Neural cell (in vitro differentiated cells): ENCODE measurements at regions not wholly inside any gene's neighbourhood (a gene's known extent, or its start where the extent isn't known, plus 50 kb on each side); places are given as distances from the start of the nearest gene placed in this dataset.

Source experiments
- H2AFZ ChIP-seq: fragments of 200-600, 300-800 bp; sonication (generic), shearing (Covaris generic); 2 replicates; pipeline ENCODE4 v1.6.0; 2014; ENCODE audit warnings: low read depth, mild to moderate bottlenecking, antibody characterized with exemption, low read length, moderate library complexity
- H3F3A ChIP-seq: fragments of 200-600 bp; shearing (Covaris generic); 2 replicates; pipeline ENCODE4 v1.6.1; 2016; ENCODE audit warnings: mild to moderate bottlenecking, moderate library complexity, mixed read lengths, antibody characterized with exemption, low read length; ENCODE audit not compliant: insufficient read depth, poor library complexity, severe bottlenecking
- H3K27ac ChIP-seq: fragments of 200-600, 300-800 bp; sonication (generic), shearing (Covaris generic); 2 replicates; pipeline ENCODE4 v1.5.1; 2014; ENCODE audit warnings: mild to moderate bottlenecking, low read length, moderate library complexity
- H3K27me3 ChIP-seq: fragments of 300-800, 200-600 bp; sonication (generic), shearing (Covaris generic); 2 replicates; pipeline ENCODE4 v1.6.0; 2014; ENCODE audit warnings: mild to moderate bottlenecking, low read depth, low read length, moderate library complexity; ENCODE audit not compliant: insufficient read depth
- H3K36me3 ChIP-seq: fragments of 300-800, 200-600 bp; sonication (generic), shearing (Covaris generic); 2 replicates; pipeline ENCODE4 v1.5.1; 2014; ENCODE audit warnings: mild to moderate bottlenecking, antibody characterized with exemption, low read length, moderate library complexity; ENCODE audit not compliant: insufficient read depth
- H3K4me2 ChIP-seq: fragments of 300-800, 200-600 bp; sonication (generic), shearing (Covaris generic); 2 replicates; pipeline ENCODE4 v1.6.0; 2014; ENCODE audit warnings: mild to moderate bottlenecking, low read length
- H3K4me3 ChIP-seq: fragments of 300-800, 200-600 bp; sonication (generic), shearing (Covaris generic); 2 replicates; pipeline ENCODE4 v1.5.1; 2014; ENCODE audit warnings: mild to moderate bottlenecking, low read length, moderate library complexity
- H3K79me2 ChIP-seq: fragments of 200-600 bp; shearing (Covaris generic); replicated peaks from 2 replicates; pipeline ENCODE4 v1.6.0; 2014; ENCODE audit warnings: mild to moderate bottlenecking, low read length, moderate library complexity; ENCODE audit not compliant: insufficient read depth
- H3K9ac ChIP-seq: fragments of 300-800, 200-600 bp; sonication (generic), shearing (Covaris generic); 2 replicates; pipeline ENCODE4 v1.6.1; 2016; ENCODE audit warnings: mild to moderate bottlenecking, low read length, mixed read lengths
- H3K9me2 ChIP-seq: fragments of 200-600 bp; shearing (Covaris generic); 2 replicates; pipeline ENCODE4 v1.6.1; 2016; ENCODE audit warnings: mild to moderate bottlenecking, low read length, mixed read lengths; ENCODE audit not compliant: insufficient read depth
- H3K9me3 ChIP-seq: fragments of 200-600, 300-800 bp; sonication (generic), shearing (Covaris generic); 2 replicates; pipeline ENCODE4 v1.6.1; 2016; ENCODE audit warnings: mild to moderate bottlenecking, mixed run types, low read length, moderate library complexity, mixed read lengths
- H4K20me1 ChIP-seq: fragments of 200-600 bp; shearing (Covaris generic); 2 replicates; pipeline ENCODE4 v1.6.1; 2016; ENCODE audit warnings: mild to moderate bottlenecking, mixed run types; ENCODE audit not compliant: insufficient read depth
- EP300 ChIP-seq: fragments of 450-650 bp; conservative IDR thresholded peaks from 2 replicates; pipeline ENCODE4 v1.6.1; 2014; ENCODE audit warnings: antibody characterized with exemption, mild to moderate bottlenecking, moderate library complexity; ENCODE audit not compliant: poor library complexity, severe bottlenecking
- EZH2 ChIP-seq: fragments of 200-600, 300-800 bp; shearing (Covaris generic), sonication (generic); IDR thresholded peaks from 2 replicates; pipeline ENCODE4 v1.6.1; 2014; ENCODE audit warnings: antibody characterized with exemption, low read length, borderline replicate concordance, mild to moderate bottlenecking; ENCODE audit not compliant: insufficient read depth, poor library complexity, severe bottlenecking
- MXI1 ChIP-seq: fragments of 450-650 bp; conservative IDR thresholded peaks from 2 replicates; pipeline ENCODE4 v1.6.1; 2014; ENCODE audit warnings: antibody characterized with exemption, mild to moderate bottlenecking; ENCODE audit not compliant: poor library complexity, severe bottlenecking
- POLR2AphosphoS5 ChIP-seq: IDR thresholded peaks from 2 replicates; pipeline ENCODE4 v1.6.1; 2012
- RAD21 ChIP-seq: fragments of 450-650 bp; conservative IDR thresholded peaks from 2 replicates; pipeline ENCODE4 v1.6.1; 2014; ENCODE audit warnings: antibody characterized with exemption, mild to moderate bottlenecking, moderate library complexity
- SMC3 ChIP-seq: fragments of 450-650 bp; conservative IDR thresholded peaks from 2 replicates; pipeline ENCODE4 v1.6.1; 2014; ENCODE audit warnings: antibody characterized with exemption, mild to moderate bottlenecking, moderate library complexity; ENCODE audit not compliant: poor library complexity
- TAF1 ChIP-seq: IDR thresholded peaks from 2 replicates; pipeline ENCODE4 v1.6.1; 2012; ENCODE audit warnings: low read depth
- TF ChIP-seq, protein P1 (sequence below): fragments of 450-650 bp; IDR thresholded peaks from 2 replicates; pipeline ENCODE4 v1.5.1; 2014; ENCODE audit warnings: antibody characterized with exemption, mild to moderate bottlenecking, moderate library complexity; ENCODE audit not compliant: poor library complexity, severe bottlenecking
- TF ChIP-seq, protein P2 (sequence below): IDR thresholded peaks from 2 replicates; pipeline ENCODE4 v1.6.1; 2012; ENCODE audit warnings: borderline replicate concordance

DNA sequence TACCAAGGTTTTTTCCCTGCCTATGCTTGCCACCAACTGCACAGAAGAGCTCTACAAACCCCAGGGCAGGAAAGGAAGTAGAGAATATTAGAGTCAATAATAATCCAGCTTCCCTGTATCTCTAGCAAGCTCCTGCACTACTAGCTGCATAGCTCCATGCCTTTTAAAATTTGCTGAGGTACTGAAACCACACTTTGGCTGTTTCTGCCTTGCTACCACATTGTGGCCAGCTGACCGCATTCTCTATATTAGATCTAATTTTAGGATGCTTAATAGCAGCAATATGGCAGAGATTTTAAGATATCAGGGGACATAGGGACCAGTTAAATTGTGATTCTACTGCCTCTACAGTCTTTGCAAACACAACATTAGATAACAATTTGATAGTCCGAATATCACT, 534.6 kb downstream of the MBD2 start:
- H3K27me3 ChIP-seq, result no peaks in the 10 kb centered on the region
- no peak overlapping the region for H2AFZ ChIP-seq
- no peaks in the 10 kb centered on the region for H3F3A ChIP-seq
- no peaks in the 10 kb centered on the region for H3K9me3 ChIP-seq
- no peaks in the 10 kb centered on the region for H3K79me2 ChIP-seq
- no peak overlapping the region for H3K4me2 ChIP-seq
- no peaks in the 10 kb centered on the region for H3K9me2 ChIP-seq
- no peaks in the 10 kb centered on the region for H3K36me3 ChIP-seq
- TF ChIP-seq MXI1 (no peak), POLR2AphosphoS5 (no peak), TAF1 (no peak), EP300 (no peak), RAD21 (no peak), SMC3 (no peak), EZH2 (no peak)
- TF ChIP-seq, protein P1, sequence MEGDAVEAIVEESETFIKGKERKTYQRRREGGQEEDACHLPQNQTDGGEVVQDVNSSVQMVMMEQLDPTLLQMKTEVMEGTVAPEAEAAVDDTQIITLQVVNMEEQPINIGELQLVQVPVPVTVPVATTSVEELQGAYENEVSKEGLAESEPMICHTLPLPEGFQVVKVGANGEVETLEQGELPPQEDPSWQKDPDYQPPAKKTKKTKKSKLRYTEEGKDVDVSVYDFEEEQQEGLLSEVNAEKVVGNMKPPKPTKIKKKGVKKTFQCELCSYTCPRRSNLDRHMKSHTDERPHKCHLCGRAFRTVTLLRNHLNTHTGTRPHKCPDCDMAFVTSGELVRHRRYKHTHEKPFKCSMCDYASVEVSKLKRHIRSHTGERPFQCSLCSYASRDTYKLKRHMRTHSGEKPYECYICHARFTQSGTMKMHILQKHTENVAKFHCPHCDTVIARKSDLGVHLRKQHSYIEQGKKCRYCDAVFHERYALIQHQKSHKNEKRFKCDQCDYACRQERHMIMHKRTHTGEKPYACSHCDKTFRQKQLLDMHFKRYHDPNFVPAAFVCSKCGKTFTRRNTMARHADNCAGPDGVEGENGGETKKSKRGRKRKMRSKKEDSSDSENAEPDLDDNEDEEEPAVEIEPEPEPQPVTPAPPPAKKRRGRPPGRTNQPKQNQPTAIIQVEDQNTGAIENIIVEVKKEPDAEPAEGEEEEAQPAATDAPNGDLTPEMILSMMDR, result no peak
- TF ChIP-seq, protein P2, sequence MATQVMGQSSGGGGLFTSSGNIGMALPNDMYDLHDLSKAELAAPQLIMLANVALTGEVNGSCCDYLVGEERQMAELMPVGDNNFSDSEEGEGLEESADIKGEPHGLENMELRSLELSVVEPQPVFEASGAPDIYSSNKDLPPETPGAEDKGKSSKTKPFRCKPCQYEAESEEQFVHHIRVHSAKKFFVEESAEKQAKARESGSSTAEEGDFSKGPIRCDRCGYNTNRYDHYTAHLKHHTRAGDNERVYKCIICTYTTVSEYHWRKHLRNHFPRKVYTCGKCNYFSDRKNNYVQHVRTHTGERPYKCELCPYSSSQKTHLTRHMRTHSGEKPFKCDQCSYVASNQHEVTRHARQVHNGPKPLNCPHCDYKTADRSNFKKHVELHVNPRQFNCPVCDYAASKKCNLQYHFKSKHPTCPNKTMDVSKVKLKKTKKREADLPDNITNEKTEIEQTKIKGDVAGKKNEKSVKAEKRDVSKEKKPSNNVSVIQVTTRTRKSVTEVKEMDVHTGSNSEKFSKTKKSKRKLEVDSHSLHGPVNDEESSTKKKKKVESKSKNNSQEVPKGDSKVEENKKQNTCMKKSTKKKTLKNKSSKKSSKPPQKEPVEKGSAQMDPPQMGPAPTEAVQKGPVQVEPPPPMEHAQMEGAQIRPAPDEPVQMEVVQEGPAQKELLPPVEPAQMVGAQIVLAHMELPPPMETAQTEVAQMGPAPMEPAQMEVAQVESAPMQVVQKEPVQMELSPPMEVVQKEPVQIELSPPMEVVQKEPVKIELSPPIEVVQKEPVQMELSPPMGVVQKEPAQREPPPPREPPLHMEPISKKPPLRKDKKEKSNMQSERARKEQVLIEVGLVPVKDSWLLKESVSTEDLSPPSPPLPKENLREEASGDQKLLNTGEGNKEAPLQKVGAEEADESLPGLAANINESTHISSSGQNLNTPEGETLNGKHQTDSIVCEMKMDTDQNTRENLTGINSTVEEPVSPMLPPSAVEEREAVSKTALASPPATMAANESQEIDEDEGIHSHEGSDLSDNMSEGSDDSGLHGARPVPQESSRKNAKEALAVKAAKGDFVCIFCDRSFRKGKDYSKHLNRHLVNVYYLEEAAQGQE, result no peak
- no peak overlapping the region for H3K4me3 ChIP-seq
- no peak overlapping the region for H3K9ac ChIP-seq
- no peaks in the 10 kb centered on the region for H4K20me1 ChIP-seq
- no peak overlapping the region for H3K27ac ChIP-seq

DNA sequence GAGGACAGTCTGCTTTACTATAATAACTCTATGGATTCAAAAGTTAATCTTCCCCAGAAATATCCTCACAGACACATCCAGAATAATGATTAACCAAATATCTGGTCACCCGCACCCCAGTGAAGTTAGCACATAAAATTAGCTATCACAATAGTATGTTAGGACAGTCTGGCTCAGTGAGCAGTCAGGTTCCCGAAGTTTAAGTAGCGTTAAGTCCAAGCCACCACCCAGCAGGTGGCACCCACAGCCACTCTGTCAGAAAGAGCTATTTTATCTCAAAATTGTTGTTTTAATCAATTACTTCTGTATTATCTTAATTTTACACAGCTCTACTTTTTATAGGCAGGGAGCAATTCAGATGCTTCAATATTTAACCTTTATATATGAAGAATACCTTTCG, 537.5 kb downstream of the MBD2 start:
- Histone ChIP-seq H3K27me3 (no peaks in the 10 kb centered on the region), H4K20me1 (no peaks in the 10 kb centered on the region), H3K9ac (no peak overlapping the region), H3K27ac (no peak overlapping the region), H3K36me3 (no peaks in the 10 kb centered on the region), H3K9me2 (no peaks in the 10 kb centered on the region), H3K4me2 (no peak overlapping the region), H3F3A (no peaks in the 10 kb centered on the region), H3K4me3 (no peak overlapping the region), H3K9me3 (no peaks in the 10 kb centered on the region), H3K79me2 (no peaks in the 10 kb centered on the region), H2AFZ (no peak overlapping the region)
- TF ChIP-seq MXI1, result no peak
- TF ChIP-seq SMC3, result no peak
- TF ChIP-seq, protein P1, result no peak
- TF ChIP-seq TAF1, result no peak
- no peak for TF ChIP-seq EZH2
- TF ChIP-seq EP300, result no peak
- TF ChIP-seq POLR2AphosphoS5, result no peak
